ENCODE measurements at regions not wholly inside any gene's neighbourhood (a gene's known extent, or its start where the extent isn't known, plus 50 kb on each side); places are given as distances from the start of the nearest gene placed in this dataset.
"Not testable (repeated sequence)": the region's sequence is repeated elsewhere in the genome, so short reads cannot be mapped to it uniquely, and the experiment has no call there.

GRCh38 chr2:12619975-12620374, 96.8 kb upstream of the TRIB2 start:
- peak; percentile 84 to 92 for DNase-seq (ENCODE audit: low read depth in 2 of 2)

GRCh38 chr2:12620759-12621158, 96.0 kb upstream of the TRIB2 start:
- no peak for TF ChIP-seq CTCF (IDR thresholded peaks at IDR 0.05; ENCODE audit: low read depth, low read length)
- H3K4me3 ChIP-seq (replicated peaks in 1 of 2; ENCODE audit: low read depth in 2 of 2, low read length in 2 of 2), result no peak overlapping the region
- no peak for DNase-seq (ENCODE audit: low read depth in 2 of 2)

More at GRCh38 chr2:12619975-12620374, 96.8 kb upstream of the TRIB2 start:
- TF ChIP-seq CTCF (IDR thresholded peaks at IDR 0.05; ENCODE audit: low read depth, low read length), result no peak
- no peak overlapping the region for H3K4me3 ChIP-seq (replicated peaks in 1 of 2; ENCODE audit: low read depth in 2 of 2, low read length in 2 of 2)

GRCh38 chr2:12623051-12623450, 93.7 kb upstream of the TRIB2 start:
- DNase-seq (ENCODE audit: low read depth in 2 of 2), result no peak
- H3K4me3 ChIP-seq (replicated peaks in 1 of 2; ENCODE audit: low read depth in 2 of 2, low read length in 2 of 2), result no peak overlapping the region
- no peak for TF ChIP-seq CTCF (IDR thresholded peaks at IDR 0.05; ENCODE audit: low read depth, low read length)

- no peak for DNase-seq (ENCODE audit: low read depth in 2 of 2)
- no peak overlapping the region for H3K4me3 ChIP-seq (replicated peaks in 1 of 2; ENCODE audit: low read depth in 2 of 2, low read length in 2 of 2)
- TF ChIP-seq CTCF (IDR thresholded peaks at IDR 0.05; ENCODE audit: low read depth, low read length), result no peak
Observed at GRCh38 chr2:12624384-12624783, 92.4 kb upstream of the TRIB2 start.

- DNase-seq (ENCODE audit: low read depth in 2 of 2), result no peak
- no peak overlapping the region for H3K4me3 ChIP-seq (replicated peaks in 1 of 2; ENCODE audit: low read depth in 2 of 2, low read length in 2 of 2)
- TF ChIP-seq CTCF (IDR thresholded peaks at IDR 0.05; ENCODE audit: low read depth, low read length), result no peak
Observed at GRCh38 chr2:12624905-12625598, 91.7 kb upstream of the TRIB2 start.

- not testable (repeated sequence) for DNase-seq (ENCODE audit: low read depth in 2 of 2); H3K4me3 ChIP-seq (replicated peaks in 1 of 2; ENCODE audit: low read depth in 2 of 2, low read length in 2 of 2)
Observed at GRCh38 chr2:12628541-12628940, 88.2 kb upstream of the TRIB2 start.

- TF ChIP-seq CTCF (IDR thresholded peaks at IDR 0.05; ENCODE audit: low read depth, low read length), result no peak
- no peak overlapping the region for H3K4me3 ChIP-seq (replicated peaks in 1 of 2; ENCODE audit: low read depth in 2 of 2, low read length in 2 of 2)
- DNase-seq (ENCODE audit: low read depth in 2 of 2), result peak; percentile 34
Observed at GRCh38 chr2:12636837-12637581, 79.7 kb upstream of the TRIB2 start.

Measured in cardiac fibroblast (primary cell).